GM12892 (cell line): ENCODE measurements at regions not wholly inside any gene's neighbourhood (a gene's known extent, or its start where the extent isn't known, plus 50 kb on each side); places are given as distances from the start of the nearest gene placed in this dataset.

Source experiments
- POLR2A ChIP-seq: IDR thresholded peaks from 2 replicates; pipeline ENCODE4 v1.6.1; 2011; ENCODE audit warnings: low read depth, low read length, control low read depth
- TAF1 ChIP-seq: IDR thresholded peaks from 2 replicates; pipeline ENCODE4 v1.6.1; 2011; ENCODE audit warnings: low read depth, mild to moderate bottlenecking, control low read depth, low read length, borderline replicate concordance

DNA sequence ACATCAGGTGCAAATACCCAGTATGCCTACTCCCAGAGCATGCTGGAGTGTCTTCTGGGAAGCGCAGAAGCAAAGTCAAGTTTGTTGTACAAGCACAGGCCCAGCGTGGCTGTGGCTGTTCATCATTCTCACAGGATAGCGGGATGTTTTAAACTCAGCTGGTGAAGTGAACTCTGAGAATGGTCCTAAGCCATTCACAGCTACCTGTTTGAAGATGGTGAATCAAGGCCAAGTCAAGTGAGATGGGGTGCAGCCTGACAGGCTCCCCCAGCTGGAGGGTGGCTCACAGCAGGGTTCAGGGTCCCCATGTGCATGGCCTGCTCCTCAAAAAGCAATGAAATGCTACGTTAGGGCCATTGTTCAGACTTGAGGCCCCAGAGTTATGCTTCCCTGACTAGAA lies 304.7 kb upstream of the FOXQ1 start:
- TF ChIP-seq TAF1 (no peak), POLR2A (no peak)
